ENCODE measurements at regions not wholly inside any gene's neighbourhood (a gene's known extent, or its start where the extent isn't known, plus 50 kb on each side); places are given as distances from the start of the nearest gene placed in this dataset.

DNA sequence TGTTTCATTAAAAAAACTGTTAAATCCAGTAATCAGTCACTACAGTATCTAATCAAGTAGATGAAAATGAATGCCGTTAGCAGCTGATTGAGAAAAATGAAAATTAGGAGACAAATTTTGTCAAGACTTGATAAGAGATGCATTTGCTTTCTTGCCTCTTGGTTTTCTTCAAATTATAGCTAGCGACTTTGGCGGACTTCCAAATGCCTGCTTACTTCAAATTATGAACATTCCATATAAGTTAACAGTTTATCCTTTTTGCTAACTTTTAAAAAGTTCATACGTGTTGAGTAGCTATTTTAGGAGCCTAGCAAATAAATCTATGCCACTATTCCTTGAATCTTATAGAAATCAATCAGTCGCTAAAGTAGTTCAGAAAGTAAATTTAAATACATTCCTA is 58.8 kb downstream of the PPP4R3C start:
- no peak overlapping the region for H3K27ac ChIP-seq
- no peak for TF ChIP-seq ZFX (IDR thresholded peaks at IDR 0.05; ENCODE audit: borderline replicate concordance)
- TF ChIP-seq, protein P1, sequence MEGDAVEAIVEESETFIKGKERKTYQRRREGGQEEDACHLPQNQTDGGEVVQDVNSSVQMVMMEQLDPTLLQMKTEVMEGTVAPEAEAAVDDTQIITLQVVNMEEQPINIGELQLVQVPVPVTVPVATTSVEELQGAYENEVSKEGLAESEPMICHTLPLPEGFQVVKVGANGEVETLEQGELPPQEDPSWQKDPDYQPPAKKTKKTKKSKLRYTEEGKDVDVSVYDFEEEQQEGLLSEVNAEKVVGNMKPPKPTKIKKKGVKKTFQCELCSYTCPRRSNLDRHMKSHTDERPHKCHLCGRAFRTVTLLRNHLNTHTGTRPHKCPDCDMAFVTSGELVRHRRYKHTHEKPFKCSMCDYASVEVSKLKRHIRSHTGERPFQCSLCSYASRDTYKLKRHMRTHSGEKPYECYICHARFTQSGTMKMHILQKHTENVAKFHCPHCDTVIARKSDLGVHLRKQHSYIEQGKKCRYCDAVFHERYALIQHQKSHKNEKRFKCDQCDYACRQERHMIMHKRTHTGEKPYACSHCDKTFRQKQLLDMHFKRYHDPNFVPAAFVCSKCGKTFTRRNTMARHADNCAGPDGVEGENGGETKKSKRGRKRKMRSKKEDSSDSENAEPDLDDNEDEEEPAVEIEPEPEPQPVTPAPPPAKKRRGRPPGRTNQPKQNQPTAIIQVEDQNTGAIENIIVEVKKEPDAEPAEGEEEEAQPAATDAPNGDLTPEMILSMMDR (IDR thresholded peaks at IDR 0.05): no peak

DNA sequence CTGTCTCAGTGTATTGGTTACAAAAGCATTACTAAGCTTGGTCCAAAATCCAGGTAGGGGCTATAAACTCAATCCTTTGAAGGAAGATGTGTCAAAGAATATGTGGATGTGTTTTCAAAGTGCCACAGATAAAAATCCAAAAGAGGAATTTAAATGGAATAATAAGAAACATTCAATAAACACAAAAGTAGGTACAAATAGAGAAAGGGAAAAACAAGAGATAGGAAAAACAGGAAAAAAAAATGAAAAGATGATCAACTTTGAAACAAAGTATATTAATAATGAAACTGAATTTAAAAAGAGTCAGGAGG is 64.0 kb downstream of the PPP4R3C start:
- no peak for TF ChIP-seq ZFX (IDR thresholded peaks at IDR 0.05; ENCODE audit: borderline replicate concordance)
- TF ChIP-seq, protein P1 (IDR thresholded peaks at IDR 0.05): peak; percentile 65
- H3K27ac ChIP-seq: no peak overlapping the region

DNA sequence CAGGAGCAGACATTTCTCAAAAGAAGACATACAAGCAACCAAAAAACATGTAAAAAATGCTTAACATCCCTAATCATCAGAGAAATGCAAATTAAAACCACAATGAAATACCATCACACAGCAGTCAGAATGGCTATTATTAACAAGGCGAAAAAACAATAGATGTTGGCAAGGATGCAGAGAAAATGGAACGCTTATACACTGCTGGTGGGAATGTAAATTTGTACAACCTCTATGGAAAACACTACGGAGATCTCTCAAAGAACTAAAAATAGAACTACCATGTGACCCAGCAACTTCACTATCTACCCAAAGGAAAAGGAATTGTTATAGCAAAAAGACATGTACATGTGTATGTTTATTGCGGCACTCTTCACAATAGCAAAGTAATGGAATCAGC is 71.5 kb downstream of the PPP4R3C start:
- H3K27ac ChIP-seq: no peak overlapping the region
- TF ChIP-seq, protein P1 (IDR thresholded peaks at IDR 0.05): no peak
- no peak for TF ChIP-seq ZFX (IDR thresholded peaks at IDR 0.05; ENCODE audit: borderline replicate concordance)

DNA sequence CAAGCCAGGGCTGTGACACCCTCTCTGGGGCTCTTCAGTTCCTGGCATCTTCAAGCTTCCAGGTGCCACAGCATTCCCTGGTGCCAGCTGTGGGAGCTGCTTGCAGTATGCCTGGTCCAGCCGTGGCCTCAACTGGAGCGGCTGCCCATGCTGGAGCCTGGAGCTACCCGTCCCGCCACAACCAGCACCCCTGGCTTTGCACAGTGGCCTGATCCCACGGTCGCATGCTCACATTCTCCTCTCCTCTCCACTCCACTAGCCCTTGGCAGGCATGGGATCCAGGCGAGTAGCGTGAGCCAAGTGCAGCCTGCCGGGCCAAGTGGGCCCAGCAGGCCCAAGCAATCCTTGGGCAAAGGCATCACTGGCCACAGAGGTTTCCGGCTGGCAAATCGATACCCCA is 81.7 kb downstream of the PPP4R3C start:
- no peak for TF ChIP-seq ZFX (IDR thresholded peaks at IDR 0.05; ENCODE audit: borderline replicate concordance)
- TF ChIP-seq, protein P1 (IDR thresholded peaks at IDR 0.05): no peak
- H3K27ac ChIP-seq: no peak overlapping the region

DNA sequence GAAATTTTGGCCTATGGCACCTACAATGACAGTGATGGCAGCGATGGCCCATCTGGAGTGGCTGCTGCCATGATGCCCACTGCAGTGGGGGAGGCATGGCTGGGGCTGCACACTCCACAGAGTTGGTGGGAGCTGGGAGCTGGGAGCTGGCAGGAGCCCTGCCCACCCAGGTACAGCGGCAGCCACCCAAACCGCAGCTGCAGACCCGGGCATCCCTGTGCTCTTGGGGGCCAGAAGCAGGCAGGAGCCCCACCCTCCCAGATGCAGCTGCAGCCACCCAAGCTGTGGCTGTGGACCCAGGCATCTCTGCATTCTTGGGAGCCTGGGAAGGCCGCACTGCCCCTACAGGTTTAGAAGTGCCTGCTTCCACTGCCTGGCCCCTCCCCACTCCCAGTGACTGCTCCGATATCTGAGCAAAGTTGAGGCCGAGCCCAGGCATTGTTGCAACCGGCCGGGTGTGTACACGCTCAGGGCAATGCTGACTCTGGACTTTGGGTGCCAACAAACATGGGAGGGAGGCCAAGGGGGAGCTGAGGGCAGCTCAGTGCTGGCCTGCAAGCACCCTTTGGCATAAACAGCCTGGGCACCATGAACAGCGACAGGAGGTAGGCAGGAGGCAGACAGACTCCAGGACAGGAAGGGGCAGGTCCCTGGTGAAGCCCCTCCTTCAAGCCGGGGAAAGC is 82.8 kb downstream of the PPP4R3C start:
- TF ChIP-seq ZFX (IDR thresholded peaks at IDR 0.05; ENCODE audit: borderline replicate concordance): no peak
- TF ChIP-seq, protein P1 (IDR thresholded peaks at IDR 0.05): no peak
- no peak overlapping the region for H3K27ac ChIP-seq

DNA sequence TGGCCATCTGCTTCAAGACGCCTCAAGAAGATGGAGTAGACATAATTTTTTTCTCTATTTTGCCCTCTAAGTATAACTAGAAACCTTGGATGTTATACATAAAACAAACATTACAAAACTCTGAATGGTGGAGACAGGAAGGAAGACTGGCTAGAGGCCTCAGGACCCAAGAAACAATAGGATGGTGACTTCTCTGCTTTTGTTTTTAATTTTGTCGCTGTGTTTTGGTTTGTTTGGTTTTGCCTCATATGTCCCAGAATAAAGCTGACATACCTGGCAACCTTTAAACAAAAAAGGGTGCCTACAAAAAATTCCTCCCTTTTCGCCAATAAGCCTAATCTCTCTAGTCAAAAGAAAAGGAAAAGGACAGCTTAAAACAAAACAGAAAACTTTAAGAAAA is 109.1 kb downstream of the PPP4R3C start:
- TF ChIP-seq ZFX (IDR thresholded peaks at IDR 0.05; ENCODE audit: borderline replicate concordance): no peak
- TF ChIP-seq, protein P1 (IDR thresholded peaks at IDR 0.05): no peak

DNA sequence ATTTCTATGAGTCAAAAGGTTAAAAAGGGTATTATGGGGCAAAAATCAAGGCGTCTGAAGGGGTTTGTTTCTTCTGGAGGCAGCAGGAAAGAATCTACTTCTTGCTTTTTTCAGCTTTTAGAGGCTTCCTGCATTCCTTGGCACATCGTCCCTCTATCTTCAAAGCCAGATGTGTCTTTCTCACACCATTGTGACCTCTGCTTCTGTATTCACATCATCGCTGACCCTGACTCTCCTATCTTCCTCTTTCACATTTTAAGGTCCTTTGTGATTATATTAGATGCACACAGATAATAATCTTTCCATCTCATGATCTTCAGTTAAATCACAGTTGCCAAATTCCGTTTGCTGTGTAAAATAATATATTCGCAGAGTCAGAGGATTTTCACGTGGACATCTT is 112.7 kb downstream of the PPP4R3C start:
- H3K27ac ChIP-seq: no peak overlapping the region
- TF ChIP-seq ZFX (IDR thresholded peaks at IDR 0.05; ENCODE audit: borderline replicate concordance): no peak

More for the DNA sequence above, 109.1 kb downstream of the PPP4R3C start:
- H3K27ac ChIP-seq: no peak overlapping the region
